ENCODE measurements at regions not wholly inside any gene's neighbourhood (a gene's known extent, or its start where the extent isn't known, plus 50 kb on each side); places are given as distances from the start of the nearest gene placed in this dataset.

GRCh38 chr15:99921101-99921500 lies 187.9 kb upstream of the LYSMD4 start:
- Histone ChIP-seq H3K9me3 (no peaks in the 10 kb centered on the region), H3K27me3 (replicated peaks in 1 of 2; ENCODE audit: control insufficient read depth in 2 of 2, extremely low read depth in 1 of 2, insufficient read depth in 2 of 2, low read length in 1 of 2) (peaks cover 4 to 34% of the 10 kb centered on the region in 2 experiments), H3K4me3 (ENCODE audit: control insufficient read depth in 1 of 2, extremely low read depth in 1 of 2, low read length in 1 of 2) (no peak overlapping the region), H3K36me3 (ENCODE audit: control insufficient read depth in 2 of 2, extremely low read depth in 1 of 2, insufficient read depth in 1 of 2, low read length in 1 of 2) (no peaks in the 10 kb centered on the region), H3K4me1 (ENCODE audit: control insufficient read depth in 1 of 2, extremely low read depth in 1 of 2, insufficient read depth in 2 of 2, low read length in 2 of 2) (peaks cover 0 to 6% of the 10 kb centered on the region in 2 experiments), H3K27ac (ENCODE audit: low read length) (no peak overlapping the region)
- ChIA-PET CTCF (interaction anchor here in 1 of 2 donors (0.6 kb wide), 1 partner anchor 137 kb away, joined by 3 read pairs; no protein-coding TSS in a partner anchor), POLR2A (no interaction called here)
- Mint-ChIP-seq H3K27ac (no peak overlapping the region), H3K36me3 (no peaks in the 10 kb centered on the region), H3K9me3 (no peaks in the 10 kb centered on the region), H3K27me3 (peaks cover 20 to 56% of the 10 kb centered on the region in 2 donors), H3K4me3 (no peak overlapping the region), H3K4me1 (peaks cover 5 to 8% (median 7%) of the 10 kb centered on the region in 3 donors)
- no peak for ATAC-seq (replicated peaks in 1 of 4)
- no CpG with 5 or more reads among the region's 4 CpGs for WGBS (ENCODE audit: insufficient coverage)
- DNase-seq: no peak

- CTCF ChIA-PET: no interaction called here
- H3K36me3 Mint-ChIP-seq: no peaks in the 10 kb centered on the region
- Histone ChIP-seq H3K4me3 (ENCODE audit: control insufficient read depth in 1 of 2, extremely low read depth in 1 of 2, low read length in 1 of 2) (no peak overlapping the region), H3K27ac (ENCODE audit: low read length) (no peak overlapping the region), H3K9me3 (no peaks in the 10 kb centered on the region), H3K4me1 (ENCODE audit: control insufficient read depth in 1 of 2, extremely low read depth in 1 of 2, insufficient read depth in 2 of 2, low read length in 2 of 2) (no peaks in the 10 kb centered on the region), H3K27me3 (replicated peaks in 1 of 2; ENCODE audit: control insufficient read depth in 2 of 2, extremely low read depth in 1 of 2, insufficient read depth in 2 of 2, low read length in 1 of 2) (peaks cover 0 to 41% of the 10 kb centered on the region in 2 experiments), H3K36me3 (ENCODE audit: control insufficient read depth in 2 of 2, extremely low read depth in 1 of 2, insufficient read depth in 1 of 2, low read length in 1 of 2) (no peaks in the 10 kb centered on the region)
- H3K27me3 Mint-ChIP-seq: peaks cover 20 to 44% of the 10 kb centered on the region in 2 donors
- H3K4me3 Mint-ChIP-seq: no peak overlapping the region
- 97% methylated on average over 5 of the region's 9 CpGs for WGBS (ENCODE audit: insufficient coverage)
- H3K27ac Mint-ChIP-seq: no peak overlapping the region
- H3K9me3 Mint-ChIP-seq: no peaks in the 10 kb centered on the region
- ATAC-seq (replicated peaks in 1 of 4) (no peak), DNase-seq (no peak)
- no peaks in the 10 kb centered on the region for H3K4me1 Mint-ChIP-seq
- POLR2A ChIA-PET: no interaction called here
Measured at GRCh38 chr15:99918072-99918471, 184.8 kb upstream of the LYSMD4 start.

- Mint-ChIP-seq H3K27me3 (peaks cover 20 to 41% of the 10 kb centered on the region in 2 donors), H3K9me3 (no peaks in the 10 kb centered on the region), H3K4me3 (no peak overlapping the region), H3K36me3 (no peaks in the 10 kb centered on the region), H3K27ac (no peak overlapping the region), H3K4me1 (no peaks in the 10 kb centered on the region)
- CTCF ChIA-PET: no interaction called here
- no peak for ATAC-seq (replicated peaks in 1 of 4)
- no peak for DNase-seq
- POLR2A ChIA-PET: no interaction called here
- Histone ChIP-seq H3K9me3 (no peaks in the 10 kb centered on the region), H3K4me3 (ENCODE audit: control insufficient read depth in 1 of 2, extremely low read depth in 1 of 2, low read length in 1 of 2) (no peak overlapping the region), H3K4me1 (ENCODE audit: control insufficient read depth in 1 of 2, extremely low read depth in 1 of 2, insufficient read depth in 2 of 2, low read length in 2 of 2) (no peaks in the 10 kb centered on the region), H3K36me3 (ENCODE audit: control insufficient read depth in 2 of 2, extremely low read depth in 1 of 2, insufficient read depth in 1 of 2, low read length in 1 of 2) (no peaks in the 10 kb centered on the region), H3K27ac (ENCODE audit: low read length) (no peak overlapping the region), H3K27me3 (replicated peaks in 1 of 2; ENCODE audit: control insufficient read depth in 2 of 2, extremely low read depth in 1 of 2, insufficient read depth in 2 of 2, low read length in 1 of 2) (peaks cover 0 to 41% of the 10 kb centered on the region in 2 experiments)
- 55% methylated on average over 6 of the region's 6 CpGs for WGBS (ENCODE audit: insufficient coverage)
Measured at GRCh38 chr15:99917252-99917651, 184.0 kb upstream of the LYSMD4 start.

GRCh38 chr15:99916668-99917223 lies 183.5 kb upstream of the LYSMD4 start:
- POLR2A ChIA-PET: no interaction called here
- H3K36me3 Mint-ChIP-seq: no peaks in the 10 kb centered on the region
- no peak for DNase-seq
- Histone ChIP-seq H3K4me3 (ENCODE audit: control insufficient read depth in 1 of 2, extremely low read depth in 1 of 2, low read length in 1 of 2) (no peak overlapping the region), H3K36me3 (ENCODE audit: control insufficient read depth in 2 of 2, extremely low read depth in 1 of 2, insufficient read depth in 1 of 2, low read length in 1 of 2) (no peaks in the 10 kb centered on the region), H3K27me3 (replicated peaks in 1 of 2; ENCODE audit: control insufficient read depth in 2 of 2, extremely low read depth in 1 of 2, insufficient read depth in 2 of 2, low read length in 1 of 2) (peaks cover 0 to 41% of the 10 kb centered on the region in 2 experiments), H3K4me1 (ENCODE audit: control insufficient read depth in 1 of 2, extremely low read depth in 1 of 2, insufficient read depth in 2 of 2, low read length in 2 of 2) (no peaks in the 10 kb centered on the region), H3K9me3 (no peaks in the 10 kb centered on the region), H3K27ac (ENCODE audit: low read length) (no peak overlapping the region)
- H3K4me1 Mint-ChIP-seq: peaks cover 0 to 3% (median 0%) of the 10 kb centered on the region in 3 donors
- no peak overlapping the region for H3K4me3 Mint-ChIP-seq
- WGBS (ENCODE audit: insufficient coverage): 76% methylated on average over 8 of the region's 10 CpGs
- ATAC-seq (replicated peaks in 1 of 4): no peak
- CTCF ChIA-PET: no interaction called here
- no peak overlapping the region for H3K27ac Mint-ChIP-seq
- no peaks in the 10 kb centered on the region for H3K9me3 Mint-ChIP-seq
- H3K27me3 Mint-ChIP-seq: peaks cover 20 to 38% of the 10 kb centered on the region in 2 donors

- H3K27ac Mint-ChIP-seq: no peak overlapping the region
- Histone ChIP-seq H3K27ac (ENCODE audit: low read length) (no peak overlapping the region), H3K27me3 (replicated peaks in 1 of 2; ENCODE audit: control insufficient read depth in 2 of 2, extremely low read depth in 1 of 2, insufficient read depth in 2 of 2, low read length in 1 of 2) (peaks cover 0 to 40% of the 10 kb centered on the region in 2 experiments), H3K4me3 (ENCODE audit: control insufficient read depth in 1 of 2, extremely low read depth in 1 of 2, low read length in 1 of 2) (no peak overlapping the region), H3K36me3 (ENCODE audit: control insufficient read depth in 2 of 2, extremely low read depth in 1 of 2, insufficient read depth in 1 of 2, low read length in 1 of 2) (no peaks in the 10 kb centered on the region), H3K4me1 (ENCODE audit: control insufficient read depth in 1 of 2, extremely low read depth in 1 of 2, insufficient read depth in 2 of 2, low read length in 2 of 2) (no peaks in the 10 kb centered on the region), H3K9me3 (no peaks in the 10 kb centered on the region)
- H3K27me3 Mint-ChIP-seq: peaks cover 12 to 29% of the 10 kb centered on the region in 2 donors
- peaks cover 0 to 4% (median 0%) of the 10 kb centered on the region in 3 donors for H3K4me1 Mint-ChIP-seq
- WGBS (ENCODE audit: insufficient coverage): 100% methylated on average over 1 of the region's 3 CpGs
- H3K4me3 Mint-ChIP-seq: no peak overlapping the region
- ATAC-seq (replicated peaks in 1 of 4): no peak
- CTCF ChIA-PET: no interaction called here
- no peaks in the 10 kb centered on the region for H3K36me3 Mint-ChIP-seq
- DNase-seq: no peak
- POLR2A ChIA-PET: interaction anchor here in 1 of 2 donors (0.6 kb wide), 1 partner anchor 687 kb away, joined by 3 read pairs; no protein-coding TSS in a partner anchor
- no peaks in the 10 kb centered on the region for H3K9me3 Mint-ChIP-seq
Measured at GRCh38 chr15:99914723-99915122, 181.5 kb upstream of the LYSMD4 start.

GRCh38 chr15:99911816-99912215 lies 178.6 kb upstream of the LYSMD4 start:
- CTCF ChIA-PET: no interaction called here
- no peak overlapping the region for H3K27ac Mint-ChIP-seq

More at GRCh38 chr15:99911816-99912215, 178.6 kb upstream of the LYSMD4 start:
- no peaks in the 10 kb centered on the region for H3K36me3 ChIP-seq (ENCODE audit: control insufficient read depth in 2 of 2, extremely low read depth in 1 of 2, insufficient read depth in 1 of 2, low read length in 1 of 2)
- H3K4me3 ChIP-seq (ENCODE audit: control insufficient read depth in 1 of 2, extremely low read depth in 1 of 2, low read length in 1 of 2): no peak overlapping the region
- no peak for DNase-seq
- H3K4me3 Mint-ChIP-seq: no peak overlapping the region
- H3K4me1 ChIP-seq (ENCODE audit: control insufficient read depth in 1 of 2, extremely low read depth in 1 of 2, insufficient read depth in 2 of 2, low read length in 2 of 2): no peaks in the 10 kb centered on the region
- ATAC-seq (replicated peaks in 1 of 4): no peak
- POLR2A ChIA-PET: no interaction called here
- WGBS (ENCODE audit: insufficient coverage): 80% methylated on average over 1 of the region's 5 CpGs
- peaks cover 3 to 6% of the 10 kb centered on the region in 2 donors for H3K27me3 Mint-ChIP-seq
- H3K9me3 Mint-ChIP-seq: no peaks in the 10 kb centered on the region
- H3K4me1 Mint-ChIP-seq: peaks cover 0 to 4% (median 0%) of the 10 kb centered on the region in 3 donors
- peaks cover 0 to 13% of the 10 kb centered on the region in 2 experiments for H3K27me3 ChIP-seq (replicated peaks in 1 of 2; ENCODE audit: control insufficient read depth in 2 of 2, extremely low read depth in 1 of 2, insufficient read depth in 2 of 2, low read length in 1 of 2)
- H3K9me3 ChIP-seq: no peaks in the 10 kb centered on the region
- no peak overlapping the region for H3K27ac ChIP-seq (ENCODE audit: low read length)
- no peaks in the 10 kb centered on the region for H3K36me3 Mint-ChIP-seq

Measured in T-cell (primary cell).